HUES6 (cell line): ENCODE measurements at regions not wholly inside any gene's neighbourhood (a gene's known extent, or its start where the extent isn't known, plus 50 kb on each side); places are given as distances from the start of the nearest gene placed in this dataset.
"Not testable (repeated sequence)": the region's sequence is repeated elsewhere in the genome, so short reads cannot be mapped to it uniquely, and the experiment has no call there.

Experiments
- H3K27ac ChIP-seq: 2 replicates; pipeline ENCODE4 v1.7.0; 2013; ENCODE audit warnings: low read depth, mild to moderate bottlenecking, low read length, inconsistent platforms
- H3K27me3 ChIP-seq: 2 replicates; pipeline ENCODE4 v1.6.1; 2013; ENCODE audit warnings: low read length; ENCODE audit not compliant: control insufficient read depth, insufficient read depth
- H3K36me3 ChIP-seq: 2 replicates; pipeline ENCODE4 v1.6.1; 2013; ENCODE audit warnings: low read length; ENCODE audit not compliant: control insufficient read depth, insufficient read depth
- H3K4me1 ChIP-seq: 2 replicates; pipeline ENCODE4 v1.6.1; 2013; ENCODE audit warnings: low read length; ENCODE audit not compliant: control insufficient read depth, insufficient read depth
- H3K4me3 ChIP-seq: 2 replicates; pipeline ENCODE4 v1.5.1; 2013; ENCODE audit warnings: low read depth, low read length
- H3K9ac ChIP-seq: one replicate; pipeline ENCODE4 v1.6.1; 2013; ENCODE audit warnings: mild to moderate bottlenecking, low read length
- H3K9me3 ChIP-seq: 2 replicates; pipeline ENCODE4 v1.6.1; 2013; ENCODE audit warnings: low read depth, low read length; ENCODE audit not compliant: control insufficient read depth, insufficient read depth

DNA sequence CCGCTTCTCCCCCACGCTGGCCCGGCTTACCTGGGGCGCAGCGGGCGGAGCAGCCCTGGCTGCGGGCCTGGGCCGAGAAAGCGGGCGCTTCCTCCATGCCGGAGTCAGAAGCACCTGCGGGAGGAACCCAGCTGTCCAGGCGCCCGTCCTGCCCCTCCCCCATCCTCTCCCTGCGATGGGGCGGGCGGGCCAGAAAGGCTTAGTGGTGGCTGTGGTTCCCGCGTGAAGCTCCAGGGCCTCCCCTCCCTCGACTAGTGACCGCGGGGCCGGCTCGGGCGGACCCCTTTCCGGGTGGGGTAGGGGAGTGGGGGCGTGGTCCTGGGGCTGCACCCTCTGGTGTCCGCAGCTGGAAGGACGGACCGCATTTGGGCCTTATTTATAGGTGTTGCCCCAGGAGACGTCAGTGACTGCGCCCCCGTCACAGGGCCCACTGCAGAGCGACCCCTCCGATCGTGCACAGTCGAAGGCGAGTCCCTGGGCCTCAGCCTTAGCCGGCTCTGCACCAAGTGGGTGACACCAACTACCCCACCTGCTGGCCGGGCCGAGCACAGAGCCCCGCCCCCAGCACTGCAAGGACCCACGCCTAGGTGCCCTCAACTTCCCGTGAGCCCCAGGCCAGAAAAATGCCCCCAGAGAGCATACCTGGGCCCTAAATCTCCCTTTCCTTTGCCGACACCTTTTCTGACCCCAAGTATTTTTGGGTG is 302.7 kb downstream of the CCDC74A start:
- H3K27me3 ChIP-seq, H3K4me1 ChIP-seq, H3K36me3 ChIP-seq, H3K4me3 ChIP-seq, H3K9ac ChIP-seq, H3K27ac ChIP-seq, H3K9me3 ChIP-seq: not testable (repeated sequence)

DNA sequence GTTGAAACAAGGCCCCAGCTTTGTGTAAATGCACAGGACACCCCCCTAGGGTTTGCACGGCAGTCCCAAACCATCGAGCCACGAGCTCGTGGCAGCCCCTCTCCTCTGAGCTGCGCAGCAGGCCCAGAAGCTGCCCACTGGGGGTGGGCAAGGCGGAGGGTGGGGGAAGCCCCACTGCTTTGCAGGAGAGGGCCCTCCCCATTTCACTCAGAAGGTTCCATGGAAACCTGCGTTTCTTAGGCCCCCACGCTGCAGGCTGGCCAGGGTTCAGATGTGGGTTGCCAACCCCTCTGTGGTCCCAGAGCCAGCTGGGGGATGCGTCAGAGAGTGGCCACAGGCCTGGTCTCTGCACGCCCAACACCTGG is 303.2 kb downstream of the CCDC74A start:
- H3K4me1 ChIP-seq, H3K4me3 ChIP-seq, H3K36me3 ChIP-seq, H3K27me3 ChIP-seq, H3K9me3 ChIP-seq, H3K27ac ChIP-seq, H3K9ac ChIP-seq: not testable (repeated sequence)

- H3K36me3 ChIP-seq, H3K4me1 ChIP-seq, H3K4me3 ChIP-seq, H3K27me3 ChIP-seq, H3K9ac ChIP-seq, H3K27ac ChIP-seq, H3K9me3 ChIP-seq: not testable (repeated sequence)
These were observed 303.9 kb downstream of the CCDC74A start for GRCh38 chr2:131831450-131832208.

GRCh38 chr2:131832209-131832780 is 304.6 kb downstream of the CCDC74A start:
- H3K9ac ChIP-seq, H3K4me3 ChIP-seq, H3K27ac ChIP-seq, H3K27me3 ChIP-seq, H3K9me3 ChIP-seq, H3K36me3 ChIP-seq, H3K4me1 ChIP-seq: not testable (repeated sequence)

GRCh38 chr2:131832917-131833316 is 305.2 kb downstream of the CCDC74A start:
- H3K4me3 ChIP-seq, H3K27me3 ChIP-seq, H3K9me3 ChIP-seq, H3K36me3 ChIP-seq, H3K4me1 ChIP-seq, H3K27ac ChIP-seq, H3K9ac ChIP-seq: not testable (repeated sequence)

GRCh38 chr2:131833367-131834202 is 305.9 kb downstream of the CCDC74A start:
- not testable (repeated sequence) for H3K9ac ChIP-seq, H3K4me1 ChIP-seq, H3K9me3 ChIP-seq, H3K27me3 ChIP-seq, H3K36me3 ChIP-seq, H3K27ac ChIP-seq, H3K4me3 ChIP-seq

DNA sequence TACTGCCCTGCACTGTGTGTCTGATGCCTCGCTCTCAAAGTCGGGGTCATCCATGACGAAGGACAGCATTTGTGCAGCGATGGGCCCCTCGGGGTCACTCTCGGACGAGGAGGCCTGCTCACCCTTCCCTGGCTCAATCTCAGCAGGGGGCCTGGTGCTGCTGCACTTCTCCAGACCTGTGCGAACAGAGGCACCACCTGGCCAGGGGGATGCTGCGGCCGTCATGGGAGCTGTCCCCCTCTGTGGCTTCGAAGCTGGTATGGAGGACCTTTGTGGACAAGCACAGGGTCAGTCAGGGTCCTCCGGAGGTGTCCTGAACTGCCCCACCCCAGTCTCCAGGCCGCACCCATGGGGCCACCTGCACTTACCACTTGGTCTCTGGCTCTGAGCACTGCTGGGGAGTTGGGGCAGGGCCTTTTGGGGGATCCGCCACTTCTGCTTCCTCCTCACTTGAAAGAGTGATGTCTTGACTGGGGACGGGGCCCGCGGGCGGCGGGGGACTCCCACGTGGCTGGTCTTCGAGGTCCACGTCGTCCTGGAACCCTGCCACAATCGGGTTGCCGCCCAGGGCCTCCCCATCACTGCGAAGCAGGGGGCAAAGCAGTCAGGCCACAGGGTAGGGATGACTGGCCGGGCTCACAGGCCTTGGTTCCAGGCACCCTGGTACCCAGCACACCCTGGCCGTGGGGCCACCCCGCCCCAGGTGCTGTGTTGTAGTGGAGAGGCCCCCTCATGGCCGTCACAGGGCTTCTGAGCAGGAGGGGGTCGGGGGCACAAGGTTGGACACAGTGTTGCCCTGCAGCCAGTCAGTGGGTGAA is 306.7 kb downstream of the CCDC74A start:
- H3K36me3 ChIP-seq, H3K9me3 ChIP-seq, H3K4me3 ChIP-seq, H3K27ac ChIP-seq, H3K4me1 ChIP-seq, H3K9ac ChIP-seq, H3K27me3 ChIP-seq: not testable (repeated sequence)

- H3K27me3 ChIP-seq, H3K4me1 ChIP-seq, H3K36me3 ChIP-seq, H3K9ac ChIP-seq, H3K4me3 ChIP-seq, H3K9me3 ChIP-seq, H3K27ac ChIP-seq: not testable (repeated sequence)
These were observed 307.3 kb downstream of the CCDC74A start for GRCh38 chr2:131835022-131835421.

GRCh38 chr2:131835621-131836091 is 308.0 kb downstream of the CCDC74A start:
- Histone ChIP-seq H3K4me1 (no peaks in the 10 kb centered on the region; the same call in 1 of the 2 replicates), H3K4me3 (no peak overlapping the region), H3K27me3 (no peaks in the 10 kb centered on the region), H3K9ac (no peak overlapping the region), H3K36me3 (no peaks in the 10 kb centered on the region), H3K27ac (no peak overlapping the region), H3K9me3 (no peaks in the 10 kb centered on the region)

DNA sequence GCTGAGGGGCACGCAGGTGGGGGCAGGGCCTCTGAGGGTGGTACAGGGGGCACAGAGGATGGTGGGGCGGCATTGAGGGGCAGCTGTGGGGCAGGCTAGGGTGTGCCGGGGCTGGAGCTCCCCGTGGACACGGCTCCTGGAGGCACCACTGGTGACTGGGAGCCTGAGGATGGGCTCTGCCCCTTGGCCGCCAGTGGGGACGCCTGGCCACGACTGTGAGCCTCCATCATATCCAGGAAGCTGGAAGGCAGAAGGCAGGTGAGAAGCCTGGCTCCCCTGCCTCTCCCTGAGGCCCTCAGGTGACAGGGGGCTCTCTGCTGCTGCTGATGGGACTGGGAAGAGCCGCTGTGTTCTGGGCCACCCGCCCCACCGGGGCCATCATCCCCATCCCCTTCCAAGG is 308.4 kb downstream of the CCDC74A start:
- H3K9me3 ChIP-seq, H3K9ac ChIP-seq, H3K4me1 ChIP-seq, H3K27me3 ChIP-seq, H3K36me3 ChIP-seq, H3K27ac ChIP-seq, H3K4me3 ChIP-seq: not testable (repeated sequence)
